Stromal cell of bone marrow (primary cell): ENCODE measurements at regions not wholly inside any gene's neighbourhood (a gene's known extent, or its start where the extent isn't known, plus 50 kb on each side); places are given as distances from the start of the nearest gene placed in this dataset.
"Not testable (repeated sequence)": the region's sequence is repeated elsewhere in the genome, so short reads cannot be mapped to it uniquely, and the experiment has no call there.

Source experiments
- DNase-seq: peaks from one replicate; pipeline ENCODE4 v3.0.0-alpha.2; 2012; ENCODE audit warnings: low read depth

DNA sequence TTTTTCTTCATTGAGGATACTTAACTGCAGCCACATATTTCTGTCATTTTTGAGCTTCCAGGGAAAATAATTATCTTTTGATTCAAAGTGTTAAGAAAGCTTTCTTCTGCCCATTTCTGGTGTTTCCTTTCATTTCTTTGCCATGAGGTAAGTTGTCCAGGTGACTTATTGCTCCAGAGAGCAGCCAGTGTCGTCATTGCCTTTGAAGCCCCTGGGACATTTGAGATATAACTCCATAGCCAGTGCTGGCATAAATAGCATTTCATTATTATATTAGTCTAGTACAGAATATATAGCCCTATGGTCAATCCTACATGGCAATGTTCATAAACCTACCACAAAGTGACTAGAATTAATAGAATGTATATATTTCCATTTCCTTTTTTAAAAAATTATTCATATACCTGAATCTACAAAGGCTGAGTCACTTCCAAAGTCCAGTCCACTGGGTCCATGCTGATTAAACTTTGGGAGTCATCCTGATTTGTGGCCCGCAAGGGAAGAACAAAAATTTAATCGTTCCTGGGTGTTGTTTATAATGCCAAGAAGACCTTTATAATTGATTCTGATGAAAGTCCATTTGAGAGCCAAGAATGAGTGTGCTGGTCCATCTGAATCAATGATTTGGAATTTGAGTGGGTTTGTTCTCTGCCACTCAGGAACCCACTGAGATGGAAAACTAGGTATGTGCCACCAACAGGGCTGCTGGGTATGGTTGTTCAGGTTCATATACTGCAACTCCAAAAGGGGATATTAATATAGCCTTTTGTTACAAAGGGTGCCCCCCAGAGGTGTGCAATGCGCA is 221.8 kb upstream of the PLXNA2 start:
- no peak for DNase-seq

DNA sequence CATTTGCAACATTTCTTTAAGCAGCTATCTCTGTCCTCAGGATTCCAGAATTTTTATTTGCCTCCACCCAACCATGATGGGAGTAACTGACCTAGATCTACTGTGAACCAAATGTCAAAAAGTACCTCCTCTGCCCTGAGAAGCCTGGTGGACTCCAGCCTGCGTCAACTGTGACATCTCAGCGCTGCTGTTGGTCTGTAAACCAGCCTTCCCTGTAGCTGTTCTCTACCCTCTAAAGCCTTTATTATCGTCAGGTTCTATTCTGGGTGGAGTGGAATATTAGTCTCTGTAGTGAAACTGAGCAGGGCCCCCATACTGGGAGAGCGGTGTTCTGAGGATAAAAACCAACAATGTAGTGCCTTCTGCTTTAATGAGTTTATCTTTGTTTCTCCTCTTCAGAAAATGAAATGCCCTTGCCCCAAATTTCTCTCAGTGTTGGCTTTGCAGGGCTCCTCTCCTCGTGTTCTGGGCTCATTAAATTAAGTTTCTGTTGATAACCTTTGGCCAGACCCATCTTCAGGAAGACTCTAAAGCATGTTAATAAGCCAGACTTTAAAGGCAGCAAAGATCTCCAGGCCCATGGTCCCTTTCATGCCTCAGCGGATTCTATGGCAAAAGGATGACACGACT is 223.1 kb upstream of the PLXNA2 start:
- no peak for DNase-seq

DNA sequence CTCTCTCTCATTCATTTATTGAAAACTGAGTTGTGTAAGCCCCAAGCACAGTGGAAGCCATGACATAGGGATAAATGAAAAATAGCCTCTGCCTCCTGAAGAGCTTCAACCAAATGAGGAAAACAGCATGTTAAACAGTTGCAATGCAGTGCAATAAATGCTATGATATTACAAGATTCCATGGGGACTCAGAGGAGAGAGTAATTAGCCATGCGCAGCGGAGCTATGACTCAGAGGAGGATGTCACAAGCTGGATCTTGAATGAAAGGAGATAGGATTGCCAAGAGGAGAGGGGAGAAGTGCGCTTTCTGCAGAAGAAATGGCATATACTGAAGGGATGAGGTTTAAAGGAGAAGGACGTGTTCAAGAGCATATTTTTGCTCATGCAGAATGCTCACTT is 231.3 kb upstream of the PLXNA2 start:
- DNase-seq = peak; percentile 71

DNA sequence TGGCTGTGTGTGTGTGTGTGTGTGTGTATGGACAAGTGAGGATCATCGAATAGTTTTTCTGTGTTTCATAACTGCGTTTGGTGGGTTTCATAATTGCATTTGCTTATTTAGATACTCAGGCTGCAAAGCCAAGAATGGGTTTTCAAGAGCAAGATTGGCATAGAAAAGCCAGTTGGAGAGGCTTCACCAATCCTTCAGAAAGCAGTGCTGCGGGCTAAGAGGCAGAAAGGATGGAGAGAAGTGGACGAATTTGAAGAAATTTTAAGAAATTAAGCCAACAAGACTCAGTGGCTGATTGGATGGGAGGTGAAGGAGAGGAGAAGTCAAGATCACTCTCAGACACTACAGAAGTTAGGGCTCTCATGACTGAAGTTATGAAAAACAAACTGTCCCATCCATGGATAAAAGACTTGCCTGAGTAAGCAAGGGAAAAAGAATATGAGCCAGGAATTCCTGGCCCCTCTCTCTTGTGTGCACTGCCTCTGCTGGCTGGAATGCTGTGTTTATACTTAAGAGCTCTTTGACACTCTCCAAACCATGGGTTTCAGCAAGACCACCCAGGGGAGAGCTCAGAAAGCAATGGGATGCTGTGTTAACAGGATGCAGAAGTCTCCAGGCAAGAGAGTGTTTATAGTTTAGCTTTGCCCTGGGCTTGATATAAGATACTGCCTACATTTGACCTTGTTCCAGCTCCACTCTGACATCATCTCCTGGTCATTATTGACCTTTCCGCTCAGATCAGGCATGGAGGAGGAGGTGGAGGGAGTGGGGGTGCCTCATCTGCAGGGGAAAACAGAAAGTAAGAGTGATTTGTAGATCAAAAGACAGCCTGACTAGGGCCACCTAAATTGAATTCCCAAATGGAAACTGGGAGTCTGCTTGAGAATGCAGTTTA is 232.0 kb upstream of the PLXNA2 start:
- peak; percentile 20 for DNase-seq

DNA sequence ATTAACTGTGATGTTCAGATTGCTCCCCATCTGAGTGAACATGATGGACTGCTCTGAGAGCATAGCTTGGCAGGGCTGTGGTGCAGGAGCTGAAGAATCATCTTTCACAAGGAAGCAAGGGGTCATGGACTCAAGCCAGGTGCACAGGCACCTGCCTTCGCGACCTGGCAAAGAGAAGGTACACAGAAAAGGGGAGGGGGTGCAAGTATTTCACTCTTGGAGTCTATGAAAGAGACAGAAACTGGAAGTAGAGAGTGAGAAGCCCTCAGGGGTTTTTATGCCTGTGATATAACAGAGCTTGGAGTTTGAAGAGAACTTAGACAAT is 232.6 kb upstream of the PLXNA2 start:
- DNase-seq = no peak

DNA sequence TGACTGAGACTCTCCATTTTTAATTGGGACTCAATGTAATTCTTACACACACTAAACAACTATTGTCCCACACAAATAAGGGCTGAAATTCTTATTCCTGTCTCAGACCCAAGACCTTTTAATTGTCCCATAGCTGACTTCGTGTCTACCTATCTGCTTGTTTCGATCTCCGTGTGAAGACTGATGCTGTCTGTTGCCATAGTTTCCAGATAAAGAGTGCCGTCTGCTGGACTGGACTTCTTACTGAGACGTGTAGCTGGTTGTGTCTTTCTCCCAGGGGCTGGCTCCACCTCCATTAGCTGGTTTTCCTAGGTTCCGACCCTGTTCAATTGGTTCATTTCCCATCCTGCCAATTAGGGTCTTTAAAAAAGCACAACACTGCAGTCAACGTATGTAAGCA is 235.3 kb upstream of the PLXNA2 start:
- DNase-seq = no peak

DNA sequence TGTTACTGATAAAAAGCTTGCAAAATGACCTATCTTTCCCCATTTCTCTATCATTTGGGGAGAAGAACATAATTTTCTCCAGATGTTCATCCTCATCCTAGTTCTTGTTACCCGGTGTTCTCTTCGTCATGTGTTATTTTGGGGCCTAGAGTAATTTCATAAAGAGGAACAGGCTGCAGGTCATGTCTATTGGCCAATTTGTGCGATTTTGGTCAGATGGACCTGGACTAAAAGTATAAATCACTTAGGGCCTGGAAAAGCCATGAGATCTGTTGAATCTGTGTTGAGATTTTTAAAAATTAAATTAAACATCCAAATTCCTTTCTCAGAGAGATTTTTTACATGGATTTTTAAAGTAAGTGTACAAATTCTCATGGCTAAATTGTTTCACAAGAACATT is 241.3 kb upstream of the PLXNA2 start:
- DNase-seq = no peak

DNA sequence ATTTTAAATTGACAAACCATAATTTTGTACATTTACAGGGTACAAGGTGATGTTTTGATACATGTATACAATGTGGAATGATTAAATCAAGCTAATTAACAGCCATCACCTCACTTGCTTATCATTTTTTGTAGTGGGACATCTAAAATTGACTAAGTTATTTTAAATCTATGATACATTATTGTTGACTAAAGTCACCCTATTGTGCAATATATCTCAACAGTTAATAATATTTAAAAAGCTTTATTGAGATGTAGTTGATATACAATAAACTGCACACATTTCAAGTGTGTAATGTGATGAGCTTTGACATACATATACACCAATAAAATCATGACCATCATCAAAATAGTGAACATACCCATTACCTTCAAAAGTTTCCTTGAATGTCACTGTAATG is 242.5 kb upstream of the PLXNA2 start:
- no peak for DNase-seq

DNA sequence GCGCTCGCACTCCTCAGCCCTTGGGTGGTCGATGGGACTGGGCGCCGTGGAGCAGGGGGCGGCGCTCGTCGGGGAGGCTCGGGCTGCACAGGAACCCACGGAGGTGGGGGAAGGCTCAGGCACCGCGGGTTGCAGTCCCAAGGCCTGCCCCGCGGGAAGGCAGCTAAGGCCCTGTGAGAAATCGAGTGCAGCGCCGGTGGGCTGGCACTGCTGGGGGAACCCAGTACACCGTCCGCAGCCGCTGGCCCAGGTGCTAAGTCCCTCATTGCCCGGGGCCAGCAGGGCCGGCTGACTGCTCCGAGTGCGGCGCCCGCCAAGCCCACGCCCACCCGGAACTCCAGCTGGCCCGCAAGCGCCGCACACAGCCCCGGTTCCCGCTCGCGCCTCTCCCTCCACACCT is 244.2 kb upstream of the PLXNA2 start:
- not testable (repeated sequence) for DNase-seq

DNA sequence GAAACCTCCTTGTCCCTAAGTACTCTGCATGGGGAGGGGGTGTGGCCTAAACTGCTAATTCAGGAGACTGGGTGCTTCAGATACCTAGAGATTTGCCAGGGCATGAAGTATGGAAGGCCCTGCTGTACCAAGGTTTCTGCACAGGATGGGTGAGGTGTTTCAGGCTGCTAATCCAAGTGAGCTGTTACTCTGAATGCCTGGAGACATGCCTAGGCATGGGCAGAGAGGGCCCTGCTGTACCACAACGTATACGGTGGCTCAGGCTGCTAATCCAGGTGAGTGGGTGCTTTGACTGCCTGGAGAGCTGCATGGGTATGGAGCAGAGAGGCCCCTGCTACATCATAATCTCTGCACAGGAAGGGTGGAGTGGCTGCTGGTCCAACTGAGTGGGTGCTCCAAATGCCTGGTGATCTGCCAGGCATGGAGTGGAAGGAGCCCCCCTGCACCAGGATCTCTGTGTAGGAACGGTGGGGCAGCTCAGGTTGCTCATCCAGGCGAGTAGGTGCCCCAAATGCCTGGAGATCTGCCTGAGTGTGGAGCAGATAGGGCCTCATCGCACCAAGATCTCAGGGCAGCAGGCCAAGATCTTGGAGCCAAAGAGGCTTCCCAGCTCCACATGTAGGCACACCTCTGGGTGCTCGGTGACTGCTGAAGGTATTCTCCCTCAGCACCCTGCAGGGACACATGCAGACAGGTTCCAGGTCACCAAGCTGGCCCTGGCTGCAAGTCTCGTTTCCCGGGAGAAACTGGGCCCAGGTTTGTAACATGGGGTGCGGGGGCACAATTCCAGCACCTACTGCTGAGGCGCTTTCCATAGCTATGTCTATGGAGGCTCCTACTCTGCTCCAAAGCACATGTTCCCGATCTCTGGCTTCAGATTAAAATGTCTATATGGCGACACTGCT is 252.5 kb upstream of the PLXNA2 start:
- DNase-seq = no peak

DNA sequence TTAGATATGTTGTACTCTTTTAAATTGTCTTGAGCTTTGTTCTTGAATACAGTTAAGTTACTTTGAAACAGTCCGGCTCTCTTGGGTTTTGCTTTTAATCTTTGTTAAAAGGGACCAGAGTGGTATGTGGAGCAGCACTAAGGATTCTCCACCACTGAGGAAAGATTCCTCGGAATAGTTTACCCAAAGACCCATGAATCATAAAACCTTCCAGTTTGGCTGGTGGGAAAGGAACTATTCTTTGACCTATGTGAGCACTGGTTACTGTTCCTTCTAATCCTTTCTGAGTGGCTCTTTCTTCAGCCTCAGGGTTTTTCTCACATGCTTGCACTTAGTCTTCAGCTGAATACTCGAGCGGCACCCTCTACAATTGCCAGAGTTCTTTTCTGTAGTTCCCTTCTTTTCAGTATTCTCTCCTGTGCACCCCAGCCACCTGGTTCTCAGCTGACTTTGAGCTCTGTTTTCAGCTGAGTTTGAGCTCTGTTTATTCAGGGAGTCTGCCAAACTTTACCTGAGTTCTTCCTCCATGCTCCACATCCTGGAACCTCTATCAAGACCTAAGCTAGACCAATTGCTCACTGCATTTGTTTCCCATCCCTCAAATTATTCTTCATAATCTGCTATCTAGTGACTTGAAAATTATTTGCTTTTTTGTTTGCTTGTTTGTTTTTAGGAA is 253.8 kb upstream of the PLXNA2 start:
- no peak for DNase-seq

DNA sequence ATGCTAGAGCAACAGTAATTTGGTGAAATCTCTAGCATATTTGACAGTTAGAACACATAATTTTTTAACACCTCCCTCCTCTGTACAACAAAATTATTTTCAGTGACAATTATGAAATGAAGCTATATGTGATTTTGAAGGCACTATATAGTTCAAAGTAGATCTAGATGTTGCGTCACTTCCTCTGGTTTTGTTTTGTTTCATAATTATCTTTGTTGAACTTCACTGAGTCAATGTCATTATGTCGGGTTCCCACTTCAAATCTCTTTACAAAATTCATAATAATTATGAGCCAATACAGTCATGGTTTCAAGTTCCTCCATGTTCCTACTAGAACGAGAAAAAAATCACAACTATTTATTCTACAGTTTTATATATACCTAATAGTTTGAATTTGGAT is 254.8 kb upstream of the PLXNA2 start:
- no peak for DNase-seq

DNA sequence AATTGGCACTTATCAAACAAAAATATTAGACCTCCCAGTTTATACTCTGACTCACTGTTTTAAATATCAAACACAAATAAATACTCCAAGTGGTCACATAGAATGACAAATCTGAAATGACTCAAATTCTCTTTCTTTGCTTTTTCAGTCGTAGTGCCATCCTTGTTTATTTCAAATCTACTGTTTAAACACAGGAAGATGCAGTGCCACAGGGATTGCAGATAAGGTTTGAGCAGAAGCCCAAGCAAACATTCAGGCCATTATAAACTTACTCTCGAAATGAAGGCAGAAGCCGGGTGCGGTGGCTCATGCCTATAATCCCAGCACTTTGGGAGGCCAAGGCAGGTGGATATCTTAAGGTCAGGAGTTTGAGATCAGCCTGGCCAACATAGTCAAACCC is 255.4 kb upstream of the PLXNA2 start:
- DNase-seq = no peak

DNA sequence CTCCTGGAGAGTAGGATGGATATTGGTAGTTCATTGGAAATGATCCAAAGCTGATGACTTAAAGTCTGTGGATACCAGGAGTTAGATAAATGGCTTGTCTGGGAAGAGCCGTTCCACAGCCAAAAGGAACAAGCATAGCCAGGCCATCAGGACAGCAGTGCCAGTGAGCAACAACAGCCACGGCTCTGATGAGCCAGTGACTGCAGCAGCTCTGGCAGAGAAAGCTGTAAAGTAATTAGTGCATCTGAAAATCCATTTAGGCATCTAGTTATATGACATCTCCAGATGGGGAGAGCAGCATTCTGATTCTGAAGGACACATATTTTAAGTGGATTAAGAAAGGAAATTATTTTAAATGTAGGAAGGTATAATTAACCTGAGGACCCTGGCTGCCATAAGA is 256.2 kb upstream of the PLXNA2 start:
- no peak for DNase-seq

DNA sequence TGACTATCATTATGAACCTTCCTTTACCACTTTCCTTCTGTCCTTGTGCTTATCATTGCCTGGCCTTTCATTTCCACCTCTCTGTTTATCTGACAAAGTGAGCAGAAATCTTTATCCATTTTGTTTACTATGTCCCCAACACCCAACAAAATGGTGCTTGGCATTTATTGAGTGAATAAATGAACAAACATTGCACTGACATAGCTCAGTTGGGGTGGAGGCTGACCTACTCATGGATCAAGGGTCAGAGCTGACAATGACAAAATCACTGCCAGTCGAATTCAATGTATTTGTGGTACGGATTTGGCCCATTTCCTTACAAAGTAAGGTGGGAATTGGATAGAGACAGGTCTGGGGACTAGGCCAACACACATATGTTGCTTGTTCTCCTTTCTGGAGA is 257.4 kb upstream of the PLXNA2 start:
- DNase-seq = no peak

DNA sequence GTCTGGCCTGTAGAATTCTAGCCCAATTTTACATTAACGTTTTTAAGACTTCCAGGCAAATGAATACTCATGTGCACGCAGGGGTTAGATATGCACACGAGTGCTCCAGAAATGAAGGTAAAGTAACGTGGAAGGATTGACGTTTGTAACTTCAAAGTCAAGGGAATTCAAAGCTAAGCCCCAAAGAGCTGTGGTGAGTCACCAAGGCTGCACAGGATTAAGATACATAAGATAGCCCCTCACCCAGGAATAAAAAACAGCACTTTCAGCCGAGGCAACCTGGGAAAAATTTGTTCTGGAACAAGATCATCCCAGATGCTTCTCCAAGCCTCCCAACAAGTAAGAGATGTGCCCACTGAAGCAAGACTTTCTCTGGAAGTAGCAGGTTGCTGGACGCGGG is 259.6 kb upstream of the PLXNA2 start:
- no peak for DNase-seq

DNA sequence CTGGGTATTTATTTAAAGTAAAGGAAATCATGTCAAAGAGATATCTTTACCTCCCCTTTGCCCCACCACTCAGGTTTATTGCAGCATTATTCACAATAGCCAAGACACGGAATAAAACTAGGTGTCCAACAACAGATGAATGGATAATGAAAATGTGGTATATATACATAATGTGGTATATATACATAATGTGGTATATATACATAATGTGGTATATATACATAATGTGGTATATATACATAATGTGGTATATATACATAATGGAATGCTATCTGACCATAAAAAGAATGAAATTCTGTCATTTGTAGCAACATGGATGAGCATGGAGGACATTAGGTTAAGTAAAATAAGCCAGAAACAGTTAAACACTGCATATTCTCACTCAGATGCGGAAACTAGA is 262.6 kb upstream of the PLXNA2 start:
- DNase-seq = no peak

DNA sequence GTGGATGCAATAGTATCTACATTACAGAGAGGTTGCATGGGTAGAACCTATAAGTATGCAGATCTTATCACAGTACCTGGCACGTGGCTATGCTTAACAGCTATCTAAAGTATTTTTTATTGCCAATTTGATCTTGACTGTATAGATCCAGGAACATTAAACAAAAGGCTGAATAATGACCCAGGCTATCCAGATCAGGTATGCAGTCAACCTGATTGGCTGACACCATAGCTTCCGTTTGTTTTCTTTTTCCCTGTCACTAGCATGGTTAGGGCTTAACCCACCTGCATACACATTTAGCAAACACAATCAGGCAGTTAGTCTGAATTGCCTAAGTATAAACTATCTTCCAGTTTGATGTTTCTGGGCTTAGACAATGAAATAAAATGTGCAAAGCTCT is 264.9 kb upstream of the PLXNA2 start:
- no peak for DNase-seq

DNA sequence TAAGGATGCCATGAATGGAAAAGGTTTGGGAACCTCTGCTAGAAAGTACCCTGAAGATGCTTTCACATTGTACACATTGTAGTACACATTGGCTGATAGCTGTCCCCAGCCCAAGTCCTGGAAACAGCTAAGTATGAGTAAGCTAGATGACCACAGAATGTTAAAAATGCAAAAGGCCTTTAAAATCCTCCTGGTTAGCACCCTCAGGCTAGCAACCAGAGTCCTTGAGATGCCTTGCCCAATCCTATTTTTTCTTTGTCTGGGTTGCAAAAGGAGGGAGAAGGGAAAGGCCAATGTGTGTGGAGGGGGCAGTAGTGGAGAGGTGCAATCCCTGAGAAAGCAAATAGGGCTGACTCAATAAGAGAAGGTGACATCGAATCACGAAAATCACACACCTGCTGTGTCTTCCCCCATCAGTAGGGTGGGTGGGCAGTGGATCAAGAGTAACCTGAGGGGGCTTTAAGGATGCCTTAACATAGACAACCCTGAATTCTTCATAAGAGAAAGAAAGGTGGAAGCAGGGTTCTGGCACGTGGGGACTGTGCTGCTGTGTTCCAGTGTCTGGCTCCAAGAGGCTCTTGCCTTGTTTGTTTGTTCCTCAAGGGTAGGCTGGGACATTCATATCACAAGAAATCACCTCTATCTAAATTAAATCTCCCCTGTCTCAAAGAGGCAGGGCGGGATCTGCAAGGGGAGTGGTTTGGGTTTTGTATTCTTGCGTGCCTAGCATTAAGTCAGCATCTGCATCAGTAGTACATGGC is 266.2 kb upstream of the PLXNA2 start:
- DNase-seq = peak; percentile 25

DNA sequence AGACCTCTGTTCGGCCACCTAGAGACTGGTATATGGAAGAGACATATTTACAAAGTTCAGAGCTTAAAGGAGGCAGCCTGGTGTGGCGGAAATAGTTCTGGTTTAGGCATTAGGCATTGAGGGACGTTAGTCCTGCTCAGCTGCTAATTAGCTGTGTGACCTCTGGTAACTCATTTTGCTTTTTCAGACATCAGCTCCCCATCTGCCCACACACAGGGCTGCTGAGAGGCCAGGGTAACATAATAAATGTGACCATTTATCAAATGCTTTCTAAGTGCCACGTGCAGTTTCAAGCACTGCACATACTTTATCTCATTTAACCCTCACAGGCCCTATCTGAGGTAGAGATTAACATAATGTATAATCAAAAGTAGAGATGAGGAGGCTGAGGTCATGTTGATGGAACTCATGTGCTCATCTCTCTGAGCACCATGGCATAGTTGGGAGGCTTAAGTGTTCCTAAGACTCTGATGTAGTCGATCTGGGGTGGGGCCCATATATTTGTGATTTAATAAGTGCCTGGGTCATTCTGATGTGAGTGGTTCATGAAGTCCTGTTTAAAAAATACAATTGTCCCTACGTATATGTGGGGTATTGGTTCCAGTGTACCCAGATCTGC is 267.2 kb upstream of the PLXNA2 start:
- no peak for DNase-seq
